ENCODE measurements at regions not wholly inside any gene's neighbourhood (a gene's known extent, or its start where the extent isn't known, plus 50 kb on each side); places are given as distances from the start of the nearest gene placed in this dataset.

- TF ChIP-seq CTCF (IDR thresholded peaks at IDR 0.05) (no peak), POLR2A (IDR thresholded peaks at IDR 0.05) (no peak), POLR2AphosphoS5 (IDR thresholded peaks at IDR 0.05; ENCODE audit: insufficient read depth in 1 of 2, low read depth in 1 of 2) (no peak)
These were observed 94.2 kb downstream of the ARL5B start for GRCh38 chr10:18753312-18753895.
